Skeletal muscle satellite cell (primary cell): ENCODE measurements at regions not wholly inside any gene's neighbourhood (a gene's known extent, or its start where the extent isn't known, plus 50 kb on each side); places are given as distances from the start of the nearest gene placed in this dataset.

Source experiments
- H3K27me3 ChIP-seq: 2 replicates; pipeline ENCODE4 v1.7.0; 2013; ENCODE audit warnings: low read length; ENCODE audit not compliant: control insufficient read depth, insufficient read depth
- H3K36me3 ChIP-seq: 2 replicates; pipeline ENCODE4 v1.7.0; 2013; ENCODE audit warnings: mild to moderate bottlenecking, control low read depth, low read length; ENCODE audit not compliant: insufficient read depth
- H3K4me1 ChIP-seq: 2 replicates; pipeline ENCODE4 v1.7.0; 2013; ENCODE audit warnings: low read length; ENCODE audit not compliant: control insufficient read depth, insufficient read depth
- H3K4me2 ChIP-seq: 2 replicates; pipeline ENCODE4 v1.7.0; 2013; ENCODE audit warnings: mild to moderate bottlenecking, low read length
- H3K4me3 ChIP-seq: 2 replicates; pipeline ENCODE4 v1.7.0; 2013; ENCODE audit warnings: low read length
- H3K9ac ChIP-seq: 2 replicates; pipeline ENCODE4 v1.7.0; 2013; ENCODE audit warnings: mild to moderate bottlenecking, low read depth, low read length, moderate library complexity
- H3K9me3 ChIP-seq: replicated peaks from 2 replicates; pipeline ENCODE4 v1.7.0; 2013; ENCODE audit warnings: mild to moderate bottlenecking, control low read depth, low read length

DNA sequence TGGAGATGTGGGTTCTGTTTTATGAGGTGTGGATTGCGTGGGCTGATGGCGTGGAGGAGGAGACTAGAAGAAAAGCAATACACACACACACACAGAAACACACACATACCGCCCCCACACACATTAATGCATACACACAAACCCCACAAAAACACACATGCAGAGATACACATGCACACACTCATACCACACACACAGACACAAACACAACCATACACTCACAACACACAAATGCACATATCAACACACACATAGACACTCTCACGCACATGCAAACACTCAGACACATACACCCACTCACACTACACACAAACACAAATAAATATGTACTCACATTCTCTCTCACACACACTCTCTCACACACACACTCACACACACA lies 75.7 kb upstream of the UBL3 start:
- Histone ChIP-seq H3K36me3 (no peaks in the 10 kb centered on the region), H3K27me3 (peaks cover 3% of the 10 kb centered on the region), H3K9ac (no peak overlapping the region), H3K4me2 (no peak overlapping the region), H3K4me3 (no peak overlapping the region), H3K4me1 (peaks cover 45% of the 10 kb centered on the region), H3K9me3 (no peaks in the 10 kb centered on the region)

DNA sequence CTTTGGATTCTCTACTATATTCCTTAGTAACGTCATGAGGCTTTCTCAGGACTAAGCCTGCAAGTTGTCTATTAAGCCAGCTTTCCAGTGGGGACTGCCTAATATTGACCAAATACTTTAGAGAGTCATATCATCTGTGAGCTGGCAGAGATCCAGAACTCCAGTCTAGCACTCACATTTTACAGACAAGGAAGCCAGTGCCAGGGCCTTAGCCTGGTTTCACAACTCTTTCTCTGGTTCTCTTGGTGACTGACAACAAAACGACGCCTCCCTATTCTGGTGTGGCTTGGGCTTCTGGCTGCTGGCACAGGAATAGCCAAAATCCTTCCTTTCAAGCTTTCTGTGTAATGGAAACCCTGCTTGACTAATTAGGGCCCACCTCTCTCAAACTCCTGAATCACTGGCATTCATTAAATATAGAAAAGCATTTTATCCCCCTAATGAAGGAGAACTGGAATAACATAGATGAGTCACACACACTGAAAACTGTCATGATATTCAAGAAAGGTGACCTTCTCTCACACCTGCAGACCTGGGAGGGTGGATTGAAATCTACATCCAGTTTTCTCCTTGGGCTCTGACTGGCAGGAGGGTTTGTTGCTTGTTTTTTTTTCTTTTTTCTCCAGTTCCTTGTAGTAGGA lies 75.2 kb upstream of the UBL3 start:
- no peak overlapping the region for H3K9ac ChIP-seq
- no peak overlapping the region for H3K4me3 ChIP-seq
- H3K9me3 ChIP-seq, result no peaks in the 10 kb centered on the region
- H3K36me3 ChIP-seq, result no peaks in the 10 kb centered on the region
- peaks cover 47% of the 10 kb centered on the region for H3K4me1 ChIP-seq
- peak overlapping the region; percentile 55 for H3K4me2 ChIP-seq
- H3K27me3 ChIP-seq, result peaks cover 3% of the 10 kb centered on the region

DNA sequence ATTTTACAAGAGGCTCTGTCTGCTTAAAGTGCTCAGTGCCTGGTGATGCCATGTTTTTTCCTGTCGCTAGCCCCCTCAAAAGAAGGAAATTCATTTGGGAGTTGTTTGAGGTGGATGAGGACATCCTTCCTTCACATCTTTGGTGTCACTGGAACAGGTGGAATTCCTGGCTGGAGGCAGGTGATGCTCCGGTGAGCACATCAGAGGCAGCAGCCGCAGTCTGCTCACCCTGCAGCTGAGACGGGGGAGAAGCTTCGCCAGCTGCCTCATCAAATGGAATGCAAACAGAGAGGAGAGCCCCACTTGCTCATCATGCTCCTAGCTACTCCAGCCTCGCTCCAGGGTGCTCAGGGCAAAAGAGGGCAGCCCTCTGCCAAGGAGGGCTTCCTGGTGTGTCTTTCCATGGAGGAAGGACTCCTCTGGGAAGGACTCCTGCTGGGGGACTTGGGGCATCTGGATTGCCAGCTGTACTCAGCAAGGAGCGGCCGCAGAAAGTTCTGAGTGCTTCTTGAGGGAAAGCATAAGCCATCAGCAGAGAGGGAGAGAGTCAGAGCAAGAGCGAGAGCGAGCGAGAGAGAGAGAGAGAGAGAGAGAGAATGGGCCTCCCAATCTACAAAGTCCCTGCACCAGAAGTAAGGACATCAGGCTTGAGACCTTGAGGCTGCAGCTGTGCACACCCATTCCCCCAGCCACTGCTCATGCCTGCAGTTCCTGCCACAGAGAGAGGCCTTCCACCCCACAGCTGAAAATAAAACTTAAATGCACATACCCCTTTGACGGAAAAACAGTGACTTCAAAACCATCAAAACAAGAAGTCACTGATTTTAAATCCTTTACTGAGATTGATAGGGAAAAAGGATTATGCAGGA lies 74.3 kb upstream of the UBL3 start:
- H3K4me1 ChIP-seq, result peaks cover 50% of the 10 kb centered on the region
- no peaks in the 10 kb centered on the region for H3K9me3 ChIP-seq
- peak overlapping the region; percentile 27 for H3K4me3 ChIP-seq
- H3K36me3 ChIP-seq, result no peaks in the 10 kb centered on the region
- peaks cover 3% of the 10 kb centered on the region for H3K27me3 ChIP-seq
- peak overlapping the region; percentile 55 for H3K9ac ChIP-seq
- peak overlapping the region; percentile 55 for H3K4me2 ChIP-seq

DNA sequence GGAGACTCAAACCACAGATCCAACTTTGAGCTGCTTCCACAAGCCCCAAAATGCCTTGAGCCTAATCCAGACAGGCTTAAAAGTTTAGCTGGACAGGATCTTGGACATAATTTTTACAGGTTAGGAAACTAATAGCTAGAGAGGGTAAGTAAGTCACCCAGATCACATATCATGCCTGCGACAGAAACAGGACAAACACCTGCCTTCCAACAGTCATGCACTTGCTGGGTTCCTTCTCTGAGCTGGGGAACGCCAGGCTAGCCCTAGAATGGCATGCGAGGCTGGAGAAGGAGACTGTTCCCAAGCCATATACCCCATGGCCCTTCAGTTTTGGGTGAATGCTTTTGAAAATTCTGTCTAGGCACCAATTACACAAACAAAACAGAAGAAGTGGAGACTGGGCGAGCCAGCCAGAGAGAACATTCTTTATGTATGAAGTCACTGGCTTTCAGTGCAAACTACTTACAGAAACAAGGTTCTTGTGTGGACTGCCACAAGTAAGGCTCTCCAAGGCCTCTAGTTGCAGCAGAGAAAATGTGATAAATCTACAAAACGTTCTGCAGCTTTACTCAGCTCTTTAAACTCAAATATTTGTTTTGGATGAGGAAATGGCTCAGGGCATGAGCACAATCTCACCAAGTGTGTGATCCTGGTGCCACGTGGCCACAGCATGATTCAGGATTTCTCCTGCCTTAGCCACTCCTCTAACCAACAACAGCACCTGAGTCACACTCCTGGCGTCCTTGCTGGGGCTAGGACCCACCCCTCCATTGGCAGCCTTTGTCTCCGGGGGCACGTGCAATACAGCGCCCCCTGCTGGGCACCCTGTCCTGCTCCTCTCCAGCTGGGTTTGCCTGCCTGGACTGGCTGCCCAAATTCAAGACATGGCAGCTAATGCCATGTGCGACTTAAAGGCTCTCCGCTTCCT lies 73.4 kb upstream of the UBL3 start:
- Histone ChIP-seq H3K4me2 (peak overlapping the region; percentile 55), H3K4me3 (peak overlapping the region; percentile 27), H3K4me1 (peaks cover 57% of the 10 kb centered on the region), H3K9ac (peak overlapping the region; percentile 55), H3K9me3 (no peaks in the 10 kb centered on the region), H3K36me3 (no peaks in the 10 kb centered on the region), H3K27me3 (no peaks in the 10 kb centered on the region)

DNA sequence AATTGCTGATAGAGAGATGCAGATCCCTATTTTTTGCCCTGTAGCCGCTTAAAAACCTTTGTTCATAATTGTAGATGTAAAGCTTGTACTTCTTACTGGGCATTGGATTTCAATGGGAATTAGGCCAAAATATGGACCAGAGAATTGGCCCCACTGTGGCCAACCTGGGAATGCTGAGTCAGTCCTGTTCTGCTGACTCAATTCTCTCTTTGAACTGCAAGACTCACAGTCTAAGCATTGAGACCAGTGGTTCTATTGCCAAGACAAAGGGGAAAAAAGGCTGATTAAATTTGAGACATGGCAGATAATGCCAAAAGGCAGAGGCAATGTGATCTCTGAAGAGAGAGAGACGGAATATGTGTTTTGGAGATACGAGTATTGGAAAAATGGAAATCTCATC lies 72.5 kb upstream of the UBL3 start:
- H3K9ac ChIP-seq, result peak overlapping the region; percentile 55
- peak overlapping the region; percentile 55 for H3K4me2 ChIP-seq
- H3K4me1 ChIP-seq, result peaks cover 63% of the 10 kb centered on the region

DNA sequence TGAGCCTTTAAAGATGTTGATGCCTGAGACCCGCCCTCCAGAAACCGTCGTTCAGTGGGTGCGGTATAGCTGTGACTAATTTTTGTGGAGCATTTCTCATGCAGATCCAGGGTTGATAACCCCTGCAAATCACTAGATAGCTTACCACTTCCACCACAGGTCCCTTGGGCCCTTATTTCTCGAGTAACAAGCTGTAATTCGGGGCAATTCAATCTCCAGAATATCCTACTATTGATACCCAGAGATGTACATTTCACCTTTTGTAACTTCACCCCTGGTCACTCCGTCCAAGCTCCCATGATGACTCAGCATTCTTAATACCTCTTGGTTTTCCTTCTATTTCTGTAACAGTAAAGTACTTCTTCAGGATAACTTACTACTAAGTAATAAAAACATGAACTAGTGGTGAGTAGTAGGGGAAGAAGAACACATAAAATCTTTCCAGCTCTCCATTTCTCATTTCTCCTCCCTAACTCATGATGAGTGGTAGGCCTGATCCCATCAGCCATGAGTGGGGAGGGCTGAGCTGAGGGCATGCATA lies 71.9 kb upstream of the UBL3 start:
- peaks cover 63% of the 10 kb centered on the region for H3K4me1 ChIP-seq
- no peaks in the 10 kb centered on the region for H3K9me3 ChIP-seq
- H3K36me3 ChIP-seq, result no peaks in the 10 kb centered on the region
- H3K4me2 ChIP-seq, result peak overlapping the region; percentile 55
- H3K9ac ChIP-seq, result peak overlapping the region; percentile 55
- H3K27me3 ChIP-seq, result no peaks in the 10 kb centered on the region
- H3K4me3 ChIP-seq, result no peak overlapping the region

More for the DNA sequence above, 72.5 kb upstream of the UBL3 start:
- Histone ChIP-seq H3K27me3 (no peaks in the 10 kb centered on the region), H3K9me3 (no peaks in the 10 kb centered on the region), H3K4me3 (no peak overlapping the region), H3K36me3 (no peaks in the 10 kb centered on the region)

GRCh38 chr13:29921542-29921941 lies 71.1 kb upstream of the UBL3 start:
- H3K9me3 ChIP-seq, result no peaks in the 10 kb centered on the region
- H3K9ac ChIP-seq, result no peak overlapping the region
- no peaks in the 10 kb centered on the region for H3K36me3 ChIP-seq
- H3K4me1 ChIP-seq, result peaks cover 63% of the 10 kb centered on the region
- no peak overlapping the region for H3K4me3 ChIP-seq
- H3K4me2 ChIP-seq, result no peak overlapping the region
- no peaks in the 10 kb centered on the region for H3K27me3 ChIP-seq

DNA sequence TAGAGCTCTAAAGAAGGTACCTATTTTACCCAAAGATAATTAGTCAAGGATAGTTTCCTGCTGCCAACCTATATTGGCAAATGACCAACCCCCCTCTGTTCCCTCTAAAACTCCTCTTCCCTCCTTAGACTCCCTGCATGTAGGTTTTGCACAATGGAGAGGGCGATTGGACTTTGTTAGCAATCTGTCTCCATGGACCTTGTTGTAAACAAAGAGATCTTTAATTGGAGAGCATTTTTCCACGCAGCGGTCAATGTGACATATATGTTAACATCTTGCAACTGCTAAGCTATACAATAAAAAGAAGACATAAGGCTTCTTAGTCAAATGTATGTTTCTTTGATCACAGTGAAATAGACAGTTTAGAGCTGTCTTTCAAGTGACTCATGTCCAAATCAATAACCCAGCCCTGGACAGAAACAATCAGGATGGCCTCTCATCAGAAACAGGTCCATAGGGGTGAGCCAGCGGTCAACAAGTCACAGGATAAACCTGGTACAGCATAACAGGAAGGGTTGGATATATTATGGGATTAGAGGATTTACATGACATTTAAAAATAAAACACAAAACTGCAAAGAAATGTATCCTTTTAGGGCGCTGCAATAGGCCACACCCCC lies 69.7 kb upstream of the UBL3 start:
- Histone ChIP-seq H3K4me1 (peaks cover 55% of the 10 kb centered on the region), H3K36me3 (no peaks in the 10 kb centered on the region), H3K9ac (no peak overlapping the region), H3K9me3 (no peaks in the 10 kb centered on the region), H3K4me3 (no peak overlapping the region), H3K4me2 (no peak overlapping the region), H3K27me3 (no peaks in the 10 kb centered on the region)

DNA sequence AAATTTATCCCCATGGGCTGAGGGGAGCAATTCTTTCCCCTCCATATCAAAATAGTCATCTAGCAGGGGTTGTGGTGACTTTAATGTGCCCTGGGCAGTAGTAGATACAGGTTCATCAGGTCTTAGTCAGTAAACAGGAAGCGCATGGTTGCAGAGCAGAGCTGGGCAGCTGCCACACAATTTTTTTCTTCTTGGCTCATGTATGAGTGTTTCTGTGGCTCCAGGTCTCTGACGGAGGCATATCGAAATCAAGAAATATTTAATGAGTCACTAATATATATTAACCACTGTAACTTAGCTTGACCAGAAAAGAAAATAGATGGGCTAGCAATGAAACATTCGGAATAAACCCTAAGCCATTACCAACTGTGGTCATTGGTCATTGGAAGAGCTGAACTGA lies 68.4 kb upstream of the UBL3 start:
- H3K27me3 ChIP-seq, result no peaks in the 10 kb centered on the region
- no peaks in the 10 kb centered on the region for H3K9me3 ChIP-seq
- H3K4me3 ChIP-seq, result peak overlapping the region; percentile 43
- H3K9ac ChIP-seq, result no peak overlapping the region
- peak overlapping the region; percentile 56 for H3K4me2 ChIP-seq
- no peaks in the 10 kb centered on the region for H3K36me3 ChIP-seq
- H3K4me1 ChIP-seq, result peaks cover 42% of the 10 kb centered on the region

GRCh38 chr13:29917650-29918049 lies 67.2 kb upstream of the UBL3 start:
- Histone ChIP-seq H3K9ac (no peak overlapping the region), H3K36me3 (no peaks in the 10 kb centered on the region), H3K4me1 (peaks cover 30% of the 10 kb centered on the region), H3K4me3 (no peak overlapping the region), H3K9me3 (no peaks in the 10 kb centered on the region), H3K27me3 (no peaks in the 10 kb centered on the region), H3K4me2 (no peak overlapping the region)

DNA sequence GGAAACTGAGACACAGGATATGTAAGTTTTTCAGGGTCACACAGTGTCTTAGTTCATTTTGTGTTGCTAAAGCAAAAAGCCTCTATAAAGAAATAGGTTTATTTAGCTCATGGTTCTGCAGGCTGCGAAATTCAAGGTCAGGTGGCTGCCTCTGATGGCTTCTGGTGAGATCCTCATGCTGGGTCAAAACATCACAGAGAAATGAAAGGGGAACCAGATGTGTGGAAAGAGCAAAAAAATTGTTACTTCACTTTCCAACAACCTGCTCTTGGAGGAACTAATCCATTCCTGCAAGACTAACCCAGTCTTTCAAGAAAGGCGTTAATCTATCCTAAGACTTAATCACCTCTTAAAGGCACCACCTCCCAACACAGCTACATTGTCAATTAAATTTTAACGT lies 64.2 kb upstream of the UBL3 start:
- peaks cover 21% of the 10 kb centered on the region for H3K4me1 ChIP-seq
- H3K27me3 ChIP-seq, result no peaks in the 10 kb centered on the region
- H3K4me3 ChIP-seq, result no peak overlapping the region
- no peaks in the 10 kb centered on the region for H3K9me3 ChIP-seq
- H3K4me2 ChIP-seq, result no peak overlapping the region
- H3K9ac ChIP-seq, result no peak overlapping the region
- H3K36me3 ChIP-seq, result no peaks in the 10 kb centered on the region
